HCT116 (cell line): ENCODE measurements at regions not wholly inside any gene's neighbourhood (a gene's known extent, or its start where the extent isn't known, plus 50 kb on each side); places are given as distances from the start of the nearest gene placed in this dataset.

Experiments used
- ATAC-seq: fragments of 200-7000 bp; cut with Tn5 transposase; 2 replicates; pipeline ENCODE4 v1.9.1; 2020; ENCODE audit warnings: mild to moderate bottlenecking, moderate library complexity
- BruUV-seq: library from RNA; stranded (reverse); fragments of 400-500 nt; replicated peaks from 2 replicates; lab custom pipeline; 2021; lab: Mats Ljungman, UMichigan
- CTCF ChIA-PET: fragments of 300-600 bp; sonication (Branson Sonifier 250); formaldehyde crosslinking; loops from one replicate; lab custom pipeline; 2021; ENCODE audit warnings: antibody characterized with exemption; lab: Charles Lee
- POLR2A ChIA-PET: fragments of 300-600, 350-600 bp; sonication (Branson Sonifier 250); formaldehyde crosslinking; loops from one replicate; lab custom pipeline; 2021; ENCODE audit warnings: antibody characterized with exemption; lab: Charles Lee
- RAD21 ChIA-PET, 2 experiments: fragments of 300-600 bp; sonication (Branson Sonifier 250); formaldehyde crosslinking; loops; one replicate each; lab custom pipeline; 2023; ENCODE audit warnings: low total read pairs in 2 of 2; ENCODE audit not compliant: uncharacterized antibody in 2 of 2, unreplicated experiment in 2 of 2, low non-redundant PET in 1 of 2; lab: Charles Lee
- DNase-seq: peaks from one replicate; pipeline ENCODE4 v3.0.0-alpha.2; 2010; ENCODE audit warnings: low read depth, low spot score
- H2AFZ ChIP-seq: fragments of 200-600 bp; shearing (Covaris generic), sonication (generic); 2 replicates; pipeline ENCODE4 v1.6.1; 2017; ENCODE audit warnings: low read depth, mixed run types, mixed read lengths, antibody characterized with exemption, low read length; ENCODE audit not compliant: poor library complexity, severe bottlenecking
- H3K27ac ChIP-seq: 2 replicates; pipeline ENCODE4 v1.5.1; 2012; ENCODE audit warnings: low read depth, low read length
- H3K27me3 ChIP-seq: fragments of 200-600 bp; sonication (generic); 2 replicates; pipeline ENCODE4 v1.6.1; 2016; ENCODE audit warnings: mixed run types, low read length, mixed read lengths; ENCODE audit not compliant: insufficient read depth
- H3K36me3 ChIP-seq, 2 experiments: fragments of 200-500 bp in 1 of 2; fragments of 200-600 bp in 1 of 2; sonication (Bioruptor generic) in 1 of 2; sonication (generic) in 1 of 2; 2 replicates each; pipeline versions ENCODE4 v1.5.1 to v1.6.1; 2014 to 2016; ENCODE audit warnings: low read length in 2 of 2, inconsistent platforms in 1 of 2, mixed read lengths in 1 of 2, mixed run types in 1 of 2; ENCODE audit not compliant: insufficient read depth in 2 of 2, control insufficient read depth in 1 of 2
- H3K4me1 ChIP-seq, 2 experiments: fragments of 200-600 bp in 1 of 2; sonication (generic) in 1 of 2; 2 replicates each; pipeline versions ENCODE4 v1.5.1 to v1.6.1; 2012 to 2017; ENCODE audit warnings: low read length in 2 of 2, inconsistent platforms in 1 of 2, mild to moderate bottlenecking in 1 of 2, mixed read lengths in 1 of 2, mixed run types in 1 of 2, moderate library complexity in 1 of 2; ENCODE audit not compliant: insufficient read depth in 2 of 2, control insufficient read depth in 1 of 2
- H3K4me2 ChIP-seq: fragments of 200-600 bp; sonication (generic); 2 replicates; pipeline ENCODE4 v1.6.1; 2017; ENCODE audit warnings: mixed run types, low read length, mixed read lengths
- H3K4me3 ChIP-seq, 2 experiments: fragments of 200-600 bp in 1 of 2; sonication (generic) in 1 of 2; replicated peaks in 1 of 2; 2 replicates each; pipeline ENCODE4 v1.5.1; 2011 to 2016; ENCODE audit warnings: low read length in 2 of 2, control low read depth in 1 of 2, low read depth in 1 of 2, mild to moderate bottlenecking in 1 of 2, mixed read lengths in 1 of 2, mixed run types in 1 of 2
- H3K79me2 ChIP-seq: fragments of 200-600 bp; sonication (generic); 2 replicates; pipeline ENCODE4 v1.6.1; 2017; ENCODE audit warnings: mild to moderate bottlenecking, mixed run types, low read length, moderate library complexity, mixed read lengths; ENCODE audit not compliant: insufficient read depth
- H3K9ac ChIP-seq: fragments of 200-600 bp; sonication (generic); 2 replicates; pipeline ENCODE4 v1.6.1; 2016; ENCODE audit warnings: low read length, mixed read lengths
- H3K9me2 ChIP-seq: fragments of 200-600 bp; sonication (generic), shearing (Covaris generic); 2 replicates; pipeline ENCODE4 v1.6.1; 2017; ENCODE audit warnings: mixed run types, mild to moderate bottlenecking, moderate library complexity; ENCODE audit not compliant: insufficient read depth
- H3K9me3 ChIP-seq, 2 experiments: fragments of 200-500 bp in 1 of 2; fragments of 200-600 bp in 1 of 2; sonication (Bioruptor generic) in 1 of 2; sonication (generic) in 1 of 2; 2 replicates each; pipeline ENCODE4 v1.6.1; 2014 to 2017; ENCODE audit warnings: low read length in 2 of 2, mixed read lengths in 2 of 2, inconsistent platforms in 1 of 2, low read depth in 1 of 2, mild to moderate bottlenecking in 1 of 2, mixed run types in 1 of 2, moderate library complexity in 1 of 2; ENCODE audit not compliant: control insufficient read depth in 1 of 2, insufficient read depth in 1 of 2
- H4K20me1 ChIP-seq: fragments of 200-600 bp; sonication (generic), shearing (Covaris generic); 2 replicates; pipeline ENCODE4 v1.6.1; 2017; ENCODE audit warnings: mixed run types, mild to moderate bottlenecking, moderate library complexity; ENCODE audit not compliant: insufficient read depth
- CBX3 ChIP-seq: IDR thresholded peaks from 2 replicates; pipeline ENCODE4 v1.6.1; 2012; ENCODE audit warnings: low read depth
- EGR1 ChIP-seq: IDR thresholded peaks from 2 replicates; pipeline ENCODE4 v1.6.1; 2012; ENCODE audit warnings: low read depth
- ELF1 ChIP-seq: IDR thresholded peaks from 2 replicates; pipeline ENCODE4 v1.6.1; 2012; ENCODE audit warnings: low read depth, borderline replicate concordance
- EZH2 ChIP-seq: fragments of 200-600 bp; sonication (generic); IDR thresholded peaks from 2 replicates; pipeline ENCODE4 v1.6.1; 2017; ENCODE audit warnings: antibody characterized with exemption, mixed run types
- FOSL1 ChIP-seq: IDR thresholded peaks from 2 replicates; pipeline ENCODE4 v1.6.1; 2012; ENCODE audit warnings: low read depth
- POLR2A ChIP-seq: IDR thresholded peaks from 2 replicates; pipeline ENCODE4 v1.7.0; 2011; ENCODE audit warnings: borderline replicate concordance; ENCODE audit not compliant: insufficient read depth, insufficient read length; ENCODE audit errors: extremely low read depth
- POLR2AphosphoS5 ChIP-seq: IDR thresholded peaks from 2 replicates; pipeline ENCODE4 v1.6.1; 2011; ENCODE audit warnings: mild to moderate bottlenecking, low read depth, low read length, moderate library complexity
- SIN3A ChIP-seq: IDR thresholded peaks from 2 replicates; pipeline ENCODE4 v1.6.1; 2012; ENCODE audit warnings: low read depth
- SP1 ChIP-seq: IDR thresholded peaks from 2 replicates; pipeline ENCODE4 v1.6.1; 2012; ENCODE audit warnings: low read depth
- TCF7L2 ChIP-seq: IDR thresholded peaks from 2 replicates; pipeline ENCODE4 v1.7.0; 2011; ENCODE audit warnings: borderline replicate concordance, inconsistent platforms; ENCODE audit not compliant: insufficient read depth, insufficient read length; ENCODE audit errors: extremely low read depth
- YY1 ChIP-seq: IDR thresholded peaks from 2 replicates; pipeline ENCODE4 v1.6.1; 2011; ENCODE audit warnings: low read length, low read depth, moderate library complexity, mild to moderate bottlenecking; ENCODE audit not compliant: insufficient replicate concordance; ENCODE audit errors: extremely low read depth
- ZFX ChIP-seq: fragments of 450-650 bp; IDR thresholded peaks from 2 replicates; pipeline ENCODE4 v1.6.1; 2017
- ZNF274 ChIP-seq: fragments of 200-500 bp; sonication (Bioruptor generic); IDR thresholded peaks from 2 replicates; pipeline ENCODE4 v1.6.1; 2014; ENCODE audit warnings: mild to moderate bottlenecking, low read depth, low read length, inconsistent platforms
- intact Hi-C: fragments of 100-400 bp; cut with micrococcal nuclease; formaldehyde crosslinking; loops from 2 replicates; pipeline ENCODE4 v1.10.0; 2022
- TF ChIP-seq, protein P1 (sequence below): IDR thresholded peaks from 2 replicates; pipeline ENCODE4 v1.6.1; 2011; ENCODE audit warnings: mild to moderate bottlenecking, low read length, moderate library complexity; ENCODE audit not compliant: insufficient replicate concordance; ENCODE audit errors: extremely low read depth
- TF ChIP-seq, protein P2 (sequence below): IDR thresholded peaks from 2 replicates; pipeline ENCODE4 v1.6.1; 2012; ENCODE audit warnings: low read depth
- TF ChIP-seq, protein P3 (sequence below), 3 experiments: fragments of 200-600 bp in 1 of 3; sonication (generic) in 1 of 3; IDR thresholded peaks in 2 of 3; conservative IDR thresholded peaks in 1 of 3; 2 replicates each; pipeline ENCODE4 v1.5.1; 2012 to 2017; ENCODE audit warnings: low read depth in 2 of 3, low read length in 2 of 3, antibody characterized with exemption in 1 of 3, borderline replicate concordance in 1 of 3, control low read depth in 1 of 3, mild to moderate bottlenecking in 1 of 3, mixed read lengths in 1 of 3, mixed run types in 1 of 3, moderate library complexity in 1 of 3; ENCODE audit not compliant: insufficient read depth in 1 of 3
- TF ChIP-seq, protein P4 (sequence below): IDR thresholded peaks from 2 replicates; pipeline ENCODE4 v1.6.1; 2012
- TF ChIP-seq, protein P5 (sequence below): IDR thresholded peaks from 2 replicates; pipeline ENCODE4 v1.6.1; 2012

DNA sequence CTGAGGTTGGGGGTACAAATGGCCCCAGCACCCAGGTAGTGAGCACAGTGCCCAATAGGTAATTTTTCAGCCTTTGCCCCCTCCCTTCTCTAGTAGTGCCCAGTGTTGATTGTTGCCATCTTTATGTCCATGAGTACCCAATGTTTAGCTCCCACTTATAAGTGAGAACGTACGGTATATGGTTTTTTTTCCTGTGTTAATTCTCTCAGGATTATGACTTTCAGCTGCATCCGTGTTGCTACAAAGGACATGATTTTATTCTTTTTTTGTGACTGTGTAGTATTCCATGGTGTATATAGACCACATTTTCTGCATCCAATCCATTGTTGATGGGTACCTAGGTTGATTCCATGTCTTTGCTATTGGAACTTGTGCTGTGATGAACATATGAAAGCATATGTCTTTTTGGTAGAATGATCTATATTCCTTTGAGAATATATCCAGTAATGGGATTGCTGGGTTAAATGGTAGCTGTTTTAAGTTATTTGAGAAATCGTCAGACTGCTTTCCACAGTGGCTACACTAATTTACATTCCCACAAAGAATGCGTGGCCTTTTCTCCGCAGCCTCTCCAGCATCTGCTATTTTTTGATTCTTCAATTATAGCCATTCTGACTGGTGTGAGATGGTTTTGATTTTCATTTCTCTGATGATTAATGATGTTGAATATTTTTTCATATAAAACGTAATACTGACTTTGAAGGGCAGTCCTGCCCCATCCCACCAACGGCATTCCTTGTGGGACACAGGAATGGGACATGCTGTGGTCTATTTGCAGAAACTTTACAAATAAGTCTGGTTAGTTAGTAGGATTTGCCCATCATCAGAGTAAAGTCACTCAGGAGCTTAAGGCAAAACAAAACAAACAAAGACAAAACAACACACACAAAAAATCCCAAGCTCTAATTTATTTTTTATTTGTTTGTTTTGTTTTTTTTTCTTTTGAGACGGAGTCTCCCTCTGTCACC lies 135.0 kb downstream of the MYCN start:
- intact Hi-C loops = no loop called here
- ChIA-PET CTCF (no interaction called here), RAD21 (no interaction called here), POLR2A (no interaction called here)
- Histone ChIP-seq H4K20me1 (no peaks in the 10 kb centered on the region), H3K27ac (no peak overlapping the region), H3K9me2 (no peaks in the 10 kb centered on the region), H3K9me3 (no peaks in the 10 kb centered on the region), H3K27me3 (no peaks in the 10 kb centered on the region), H3K79me2 (no peaks in the 10 kb centered on the region), H3K9ac (no peak overlapping the region), H3K4me2 (no peak overlapping the region), H3K4me3 (no peak overlapping the region), H3K4me1 (no peaks in the 10 kb centered on the region), H2AFZ (no peak overlapping the region), H3K36me3 (no peaks in the 10 kb centered on the region)
- ATAC-seq (no peak), DNase-seq (no peak)
- BruUV-seq = no TSS peak
- TF ChIP-seq, protein P1, sequence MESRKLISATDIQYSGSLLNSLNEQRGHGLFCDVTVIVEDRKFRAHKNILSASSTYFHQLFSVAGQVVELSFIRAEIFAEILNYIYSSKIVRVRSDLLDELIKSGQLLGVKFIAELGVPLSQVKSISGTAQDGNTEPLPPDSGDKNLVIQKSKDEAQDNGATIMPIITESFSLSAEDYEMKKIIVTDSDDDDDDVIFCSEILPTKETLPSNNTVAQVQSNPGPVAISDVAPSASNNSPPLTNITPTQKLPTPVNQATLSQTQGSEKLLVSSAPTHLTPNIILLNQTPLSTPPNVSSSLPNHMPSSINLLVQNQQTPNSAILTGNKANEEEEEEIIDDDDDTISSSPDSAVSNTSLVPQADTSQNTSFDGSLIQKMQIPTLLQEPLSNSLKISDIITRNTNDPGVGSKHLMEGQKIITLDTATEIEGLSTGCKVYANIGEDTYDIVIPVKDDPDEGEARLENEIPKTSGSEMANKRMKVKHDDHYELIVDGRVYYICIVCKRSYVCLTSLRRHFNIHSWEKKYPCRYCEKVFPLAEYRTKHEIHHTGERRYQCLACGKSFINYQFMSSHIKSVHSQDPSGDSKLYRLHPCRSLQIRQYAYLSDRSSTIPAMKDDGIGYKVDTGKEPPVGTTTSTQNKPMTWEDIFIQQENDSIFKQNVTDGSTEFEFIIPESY = no peak
- TF ChIP-seq, protein P2, sequence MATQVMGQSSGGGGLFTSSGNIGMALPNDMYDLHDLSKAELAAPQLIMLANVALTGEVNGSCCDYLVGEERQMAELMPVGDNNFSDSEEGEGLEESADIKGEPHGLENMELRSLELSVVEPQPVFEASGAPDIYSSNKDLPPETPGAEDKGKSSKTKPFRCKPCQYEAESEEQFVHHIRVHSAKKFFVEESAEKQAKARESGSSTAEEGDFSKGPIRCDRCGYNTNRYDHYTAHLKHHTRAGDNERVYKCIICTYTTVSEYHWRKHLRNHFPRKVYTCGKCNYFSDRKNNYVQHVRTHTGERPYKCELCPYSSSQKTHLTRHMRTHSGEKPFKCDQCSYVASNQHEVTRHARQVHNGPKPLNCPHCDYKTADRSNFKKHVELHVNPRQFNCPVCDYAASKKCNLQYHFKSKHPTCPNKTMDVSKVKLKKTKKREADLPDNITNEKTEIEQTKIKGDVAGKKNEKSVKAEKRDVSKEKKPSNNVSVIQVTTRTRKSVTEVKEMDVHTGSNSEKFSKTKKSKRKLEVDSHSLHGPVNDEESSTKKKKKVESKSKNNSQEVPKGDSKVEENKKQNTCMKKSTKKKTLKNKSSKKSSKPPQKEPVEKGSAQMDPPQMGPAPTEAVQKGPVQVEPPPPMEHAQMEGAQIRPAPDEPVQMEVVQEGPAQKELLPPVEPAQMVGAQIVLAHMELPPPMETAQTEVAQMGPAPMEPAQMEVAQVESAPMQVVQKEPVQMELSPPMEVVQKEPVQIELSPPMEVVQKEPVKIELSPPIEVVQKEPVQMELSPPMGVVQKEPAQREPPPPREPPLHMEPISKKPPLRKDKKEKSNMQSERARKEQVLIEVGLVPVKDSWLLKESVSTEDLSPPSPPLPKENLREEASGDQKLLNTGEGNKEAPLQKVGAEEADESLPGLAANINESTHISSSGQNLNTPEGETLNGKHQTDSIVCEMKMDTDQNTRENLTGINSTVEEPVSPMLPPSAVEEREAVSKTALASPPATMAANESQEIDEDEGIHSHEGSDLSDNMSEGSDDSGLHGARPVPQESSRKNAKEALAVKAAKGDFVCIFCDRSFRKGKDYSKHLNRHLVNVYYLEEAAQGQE = no peak
- TF ChIP-seq POLR2AphosphoS5 (no peak), ZNF274 (no peak), CBX3 (no peak), EZH2 (no peak), YY1 (no peak), SP1 (no peak), ELF1 (no peak), SIN3A (no peak), ZFX (no peak), FOSL1 (no peak), TCF7L2 (no peak), POLR2A (no peak), EGR1 (no peak)
- TF ChIP-seq, protein P3, sequence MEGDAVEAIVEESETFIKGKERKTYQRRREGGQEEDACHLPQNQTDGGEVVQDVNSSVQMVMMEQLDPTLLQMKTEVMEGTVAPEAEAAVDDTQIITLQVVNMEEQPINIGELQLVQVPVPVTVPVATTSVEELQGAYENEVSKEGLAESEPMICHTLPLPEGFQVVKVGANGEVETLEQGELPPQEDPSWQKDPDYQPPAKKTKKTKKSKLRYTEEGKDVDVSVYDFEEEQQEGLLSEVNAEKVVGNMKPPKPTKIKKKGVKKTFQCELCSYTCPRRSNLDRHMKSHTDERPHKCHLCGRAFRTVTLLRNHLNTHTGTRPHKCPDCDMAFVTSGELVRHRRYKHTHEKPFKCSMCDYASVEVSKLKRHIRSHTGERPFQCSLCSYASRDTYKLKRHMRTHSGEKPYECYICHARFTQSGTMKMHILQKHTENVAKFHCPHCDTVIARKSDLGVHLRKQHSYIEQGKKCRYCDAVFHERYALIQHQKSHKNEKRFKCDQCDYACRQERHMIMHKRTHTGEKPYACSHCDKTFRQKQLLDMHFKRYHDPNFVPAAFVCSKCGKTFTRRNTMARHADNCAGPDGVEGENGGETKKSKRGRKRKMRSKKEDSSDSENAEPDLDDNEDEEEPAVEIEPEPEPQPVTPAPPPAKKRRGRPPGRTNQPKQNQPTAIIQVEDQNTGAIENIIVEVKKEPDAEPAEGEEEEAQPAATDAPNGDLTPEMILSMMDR (IDR thresholded peaks at IDR 0.05 in 2 of 3, conservative IDR thresholded peaks at IDR 0.05 in 1 of 3; ENCODE audit: borderline replicate concordance in 1 of 3, insufficient read depth in 1 of 3, low read depth in 2 of 3, low read length in 2 of 3) = no peak
- TF ChIP-seq, protein P4, sequence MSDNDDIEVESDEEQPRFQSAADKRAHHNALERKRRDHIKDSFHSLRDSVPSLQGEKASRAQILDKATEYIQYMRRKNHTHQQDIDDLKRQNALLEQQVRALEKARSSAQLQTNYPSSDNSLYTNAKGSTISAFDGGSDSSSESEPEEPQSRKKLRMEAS = no peak
- TF ChIP-seq, protein P5, sequence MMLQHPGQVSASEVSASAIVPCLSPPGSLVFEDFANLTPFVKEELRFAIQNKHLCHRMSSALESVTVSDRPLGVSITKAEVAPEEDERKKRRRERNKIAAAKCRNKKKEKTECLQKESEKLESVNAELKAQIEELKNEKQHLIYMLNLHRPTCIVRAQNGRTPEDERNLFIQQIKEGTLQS = no peak
